Karpas-422 (cell line): ENCODE measurements at regions not wholly inside any gene's neighbourhood (a gene's known extent, or its start where the extent isn't known, plus 50 kb on each side); places are given as distances from the start of the nearest gene placed in this dataset.
A peak's percentile ranks its signal among the peaks of the same experiment; 100 is the strongest.

ENCODE experiments used
- DNase-seq: peaks from one replicate; pipeline ENCODE4 v3.0.0-alpha.2; 2015
- H2AFZ ChIP-seq: fragments of 200-600 bp; sonication (generic); 2 replicates; pipeline ENCODE4 v1.6.1; 2014; ENCODE audit warnings: antibody characterized with exemption, low read length, mixed read lengths
- H3K27ac ChIP-seq: fragments of 200-600 bp; sonication (generic); 2 replicates; pipeline ENCODE4 v1.5.1; 2014; ENCODE audit warnings: mild to moderate bottlenecking, low read length, moderate library complexity
- H3K27me3 ChIP-seq: fragments of 200-600 bp; sonication (generic); 2 replicates; pipeline ENCODE4 v1.6.1; 2014; ENCODE audit warnings: low read length, mixed read lengths
- H3K36me3 ChIP-seq: fragments of 200-600 bp; sonication (generic); 2 replicates; pipeline ENCODE4 v1.6.1; 2014; ENCODE audit warnings: low read length, mixed read lengths; ENCODE audit not compliant: insufficient read depth
- H3K4me1 ChIP-seq: fragments of 200-600 bp; sonication (generic); 2 replicates; pipeline ENCODE4 v1.6.1; 2014; ENCODE audit warnings: mild to moderate bottlenecking, low read length, mixed read lengths
- H3K4me2 ChIP-seq: fragments of 200-600 bp; sonication (generic); 2 replicates; pipeline ENCODE4 v1.6.1; 2014; ENCODE audit warnings: low read length, low read depth, mild to moderate bottlenecking; ENCODE audit not compliant: poor library complexity, severe bottlenecking
- H3K4me3 ChIP-seq: fragments of 200-600 bp; sonication (generic); 2 replicates; pipeline ENCODE4 v1.5.1; 2014; ENCODE audit warnings: mild to moderate bottlenecking, antibody characterized with exemption, low read length, mixed read lengths
- H3K79me2 ChIP-seq: fragments of 200-600 bp; sonication (generic); 2 replicates; pipeline ENCODE4 v1.6.1; 2014; ENCODE audit warnings: mild to moderate bottlenecking, low read length, mixed read lengths
- H3K9ac ChIP-seq: fragments of 200-600 bp; sonication (generic); 2 replicates; pipeline ENCODE4 v1.6.0; 2014; ENCODE audit warnings: low read length
- H3K9me2 ChIP-seq: fragments of 200-600 bp; sonication (generic), shearing (Covaris generic); replicated peaks from 2 replicates; pipeline ENCODE4 v1.6.0; 2014; ENCODE audit warnings: mild to moderate bottlenecking, low read length, moderate library complexity; ENCODE audit not compliant: insufficient read depth
- H3K9me3 ChIP-seq: fragments of 300-700, 200-600 bp; sonication (generic); 2 replicates; pipeline ENCODE4 v1.6.1; 2014; ENCODE audit warnings: low read length, mixed read lengths
- H4K20me1 ChIP-seq: fragments of 200-600 bp; sonication (generic); 2 replicates; pipeline ENCODE4 v1.6.1; 2014; ENCODE audit warnings: mild to moderate bottlenecking, antibody characterized with exemption, low read length, low read depth; ENCODE audit not compliant: insufficient read depth

DNA sequence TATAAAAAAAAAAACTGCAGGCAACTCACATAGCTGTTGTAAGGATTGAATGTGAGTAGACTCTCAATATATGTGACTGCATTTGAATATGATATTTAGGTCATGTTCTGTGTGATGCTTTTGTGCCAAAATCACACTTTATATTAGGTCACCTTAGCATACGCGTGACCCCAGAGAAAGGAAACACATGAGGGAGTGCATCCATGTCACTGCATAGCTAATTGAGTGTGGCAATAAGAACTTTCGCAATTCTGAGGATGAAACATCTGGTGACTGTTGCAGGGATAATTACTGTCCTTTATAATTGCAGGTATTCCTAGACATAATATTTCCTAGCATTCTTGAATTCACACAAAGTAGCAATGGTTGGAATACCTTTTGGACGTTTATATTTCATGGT, 459.5 kb upstream of the KLF4 start:
- DNase-seq, result no peak
- no peaks in the 10 kb centered on the region for H4K20me1 ChIP-seq
- H3K4me1 ChIP-seq, result no peaks in the 10 kb centered on the region
- no peaks in the 10 kb centered on the region for H3K9me2 ChIP-seq
- no peaks in the 10 kb centered on the region for H3K9me3 ChIP-seq
- H3K27ac ChIP-seq, result no peak overlapping the region
- no peak overlapping the region for H2AFZ ChIP-seq
- H3K4me3 ChIP-seq, result no peak overlapping the region
- H3K27me3 ChIP-seq, result no peaks in the 10 kb centered on the region
- H3K4me2 ChIP-seq, result no peak overlapping the region
- no peaks in the 10 kb centered on the region for H3K79me2 ChIP-seq
- no peaks in the 10 kb centered on the region for H3K36me3 ChIP-seq
- no peak overlapping the region for H3K9ac ChIP-seq

DNA sequence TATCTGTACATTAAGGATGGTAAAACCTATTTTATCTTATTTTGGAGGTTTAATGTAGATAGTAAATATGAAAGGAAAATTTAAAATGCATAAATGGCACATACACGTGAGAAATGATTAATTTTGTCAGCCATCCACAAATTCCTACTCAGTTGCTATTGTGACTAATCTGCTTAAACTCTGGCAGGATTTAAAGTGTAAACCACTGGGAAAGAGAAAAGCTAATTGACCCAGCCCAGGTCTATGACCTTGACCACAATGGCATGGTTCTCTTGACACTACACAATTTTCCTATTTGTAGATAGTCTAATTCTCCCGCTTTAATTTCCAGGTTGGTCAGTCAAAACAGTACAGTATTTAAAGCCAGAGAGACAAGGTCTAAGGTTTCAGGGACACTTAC, 459.0 kb upstream of the KLF4 start:
- Histone ChIP-seq H3K4me2 (no peak overlapping the region), H2AFZ (no peak overlapping the region), H3K9me3 (no peaks in the 10 kb centered on the region), H3K4me3 (no peak overlapping the region), H3K79me2 (no peaks in the 10 kb centered on the region), H3K9me2 (no peaks in the 10 kb centered on the region), H3K9ac (no peak overlapping the region), H4K20me1 (no peaks in the 10 kb centered on the region), H3K27me3 (no peaks in the 10 kb centered on the region), H3K4me1 (no peaks in the 10 kb centered on the region), H3K27ac (no peak overlapping the region), H3K36me3 (no peaks in the 10 kb centered on the region)
- DNase-seq, result no peak

DNA sequence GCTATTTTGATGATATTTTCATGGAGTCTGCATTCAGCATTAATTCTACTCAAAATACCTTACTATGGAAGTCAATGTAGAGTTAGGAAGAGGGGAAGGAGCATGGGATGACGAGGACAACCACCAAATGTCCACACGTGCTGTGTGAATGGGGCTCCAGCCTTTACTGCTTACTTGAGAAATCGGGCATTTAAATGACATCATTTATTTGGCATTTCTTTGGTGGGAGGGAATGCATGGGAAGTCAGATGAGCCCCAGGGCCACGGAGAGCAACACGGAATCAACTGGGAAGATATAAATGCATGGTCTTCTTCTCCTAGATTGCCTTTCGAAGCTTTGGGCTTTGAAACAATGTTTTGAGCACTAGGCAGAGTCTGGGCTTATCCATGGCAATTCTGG, 458.5 kb upstream of the KLF4 start:
- Histone ChIP-seq H3K9ac (no peak overlapping the region), H3K79me2 (no peaks in the 10 kb centered on the region), H3K9me2 (no peaks in the 10 kb centered on the region), H3K4me1 (no peaks in the 10 kb centered on the region), H3K4me2 (no peak overlapping the region), H3K36me3 (no peaks in the 10 kb centered on the region), H3K27me3 (no peaks in the 10 kb centered on the region), H3K9me3 (no peaks in the 10 kb centered on the region), H3K4me3 (no peak overlapping the region), H3K27ac (no peak overlapping the region), H2AFZ (no peak overlapping the region), H4K20me1 (no peaks in the 10 kb centered on the region)
- no peak for DNase-seq

DNA sequence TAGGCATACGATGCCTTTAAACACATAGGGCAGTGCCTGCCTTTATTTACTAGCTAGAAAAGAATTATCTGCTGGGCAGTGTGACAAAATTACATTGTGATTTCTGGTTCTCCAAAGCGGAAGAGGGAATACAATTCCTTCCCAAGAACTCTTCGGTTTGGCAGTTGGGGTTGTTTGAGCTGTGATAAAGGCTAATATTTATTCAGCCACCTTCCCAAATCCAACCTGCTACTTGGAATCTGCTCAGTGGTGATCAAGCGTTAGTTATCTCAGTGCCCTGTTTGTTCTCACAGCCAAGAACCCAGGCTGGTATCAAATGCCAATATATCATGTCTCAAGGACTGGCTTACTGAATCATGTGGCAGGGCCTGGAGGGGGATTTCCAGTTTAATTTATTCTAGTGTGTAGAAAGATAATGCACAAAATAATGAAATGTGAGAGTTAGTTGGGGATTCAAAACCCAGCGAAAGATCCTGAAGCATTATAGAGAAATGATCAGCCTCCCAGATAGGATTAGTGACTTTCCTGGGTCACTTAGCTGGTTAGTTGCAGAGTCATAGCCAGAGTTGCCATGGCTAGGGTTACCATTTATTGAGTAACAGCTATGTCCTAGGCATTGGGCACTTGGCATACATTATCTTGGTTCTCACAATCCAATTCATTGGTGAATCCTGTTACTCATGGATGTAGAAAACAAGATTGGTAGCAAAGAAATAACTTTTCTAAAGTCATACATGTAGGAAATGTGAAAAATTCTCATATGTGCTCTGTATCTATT, 457.0 kb upstream of the KLF4 start:
- Histone ChIP-seq H3K9me3 (no peaks in the 10 kb centered on the region), H2AFZ (no peak overlapping the region), H3K4me2 (no peak overlapping the region), H3K79me2 (no peaks in the 10 kb centered on the region), H3K4me1 (no peaks in the 10 kb centered on the region), H3K27me3 (no peaks in the 10 kb centered on the region), H3K36me3 (no peaks in the 10 kb centered on the region), H4K20me1 (no peaks in the 10 kb centered on the region), H3K27ac (no peak overlapping the region), H3K9ac (no peak overlapping the region), H3K4me3 (no peak overlapping the region), H3K9me2 (no peaks in the 10 kb centered on the region)
- DNase-seq, result no peak

DNA sequence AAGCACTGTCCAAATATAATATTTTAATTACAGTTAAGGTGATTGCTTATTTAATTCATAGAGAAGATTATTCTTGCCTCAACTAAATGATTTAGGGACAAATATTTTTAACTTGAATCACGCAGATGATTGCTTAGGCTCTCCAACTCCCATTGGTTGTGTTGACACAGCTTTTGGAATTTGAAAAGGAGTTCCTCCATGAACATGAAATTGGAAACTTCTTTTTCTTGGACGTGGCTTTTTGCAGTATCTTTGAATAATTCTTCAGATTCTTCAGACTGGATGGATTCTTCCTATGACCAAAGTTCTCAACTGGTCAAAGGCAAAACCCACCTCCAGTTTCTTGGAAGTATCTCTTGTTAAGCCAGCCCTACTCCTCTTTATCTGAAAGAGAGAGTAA, 456.4 kb upstream of the KLF4 start:
- no peak for DNase-seq
- Histone ChIP-seq H3K36me3 (no peaks in the 10 kb centered on the region), H4K20me1 (no peaks in the 10 kb centered on the region), H3K9me2 (no peaks in the 10 kb centered on the region), H3K4me1 (no peaks in the 10 kb centered on the region), H3K4me2 (no peak overlapping the region), H3K27me3 (no peaks in the 10 kb centered on the region), H3K79me2 (no peaks in the 10 kb centered on the region), H3K9me3 (no peaks in the 10 kb centered on the region), H3K9ac (no peak overlapping the region), H3K27ac (no peak overlapping the region), H2AFZ (no peak overlapping the region), H3K4me3 (no peak overlapping the region)

DNA sequence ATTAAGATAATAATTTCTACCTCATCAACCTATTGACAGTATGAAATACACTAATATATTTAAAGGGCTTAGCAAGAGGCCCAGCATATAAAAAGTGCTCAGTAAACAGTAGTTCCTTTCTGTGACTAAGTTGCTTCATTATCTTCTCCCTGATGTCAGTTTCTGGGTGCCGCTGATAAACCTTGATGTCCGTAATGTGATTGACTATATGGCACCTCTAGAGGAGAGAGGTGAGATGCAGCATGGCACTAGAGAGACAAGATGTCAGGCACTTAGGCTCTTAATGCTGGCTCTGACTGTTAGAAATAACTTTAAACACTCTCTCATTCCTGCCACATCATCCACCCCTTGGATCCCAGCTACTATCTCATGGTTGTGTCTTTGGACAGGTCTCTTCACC, 455.9 kb upstream of the KLF4 start:
- no peaks in the 10 kb centered on the region for H3K9me2 ChIP-seq
- no peaks in the 10 kb centered on the region for H3K36me3 ChIP-seq
- H4K20me1 ChIP-seq, result no peaks in the 10 kb centered on the region
- no peaks in the 10 kb centered on the region for H3K79me2 ChIP-seq
- no peak overlapping the region for H3K4me2 ChIP-seq
- DNase-seq, result peak; percentile 45
- H2AFZ ChIP-seq, result no peak overlapping the region
- no peak overlapping the region for H3K27ac ChIP-seq
- H3K9me3 ChIP-seq, result no peaks in the 10 kb centered on the region
- no peak overlapping the region for H3K4me3 ChIP-seq
- H3K9ac ChIP-seq, result no peak overlapping the region
- no peaks in the 10 kb centered on the region for H3K27me3 ChIP-seq
- H3K4me1 ChIP-seq, result no peaks in the 10 kb centered on the region

DNA sequence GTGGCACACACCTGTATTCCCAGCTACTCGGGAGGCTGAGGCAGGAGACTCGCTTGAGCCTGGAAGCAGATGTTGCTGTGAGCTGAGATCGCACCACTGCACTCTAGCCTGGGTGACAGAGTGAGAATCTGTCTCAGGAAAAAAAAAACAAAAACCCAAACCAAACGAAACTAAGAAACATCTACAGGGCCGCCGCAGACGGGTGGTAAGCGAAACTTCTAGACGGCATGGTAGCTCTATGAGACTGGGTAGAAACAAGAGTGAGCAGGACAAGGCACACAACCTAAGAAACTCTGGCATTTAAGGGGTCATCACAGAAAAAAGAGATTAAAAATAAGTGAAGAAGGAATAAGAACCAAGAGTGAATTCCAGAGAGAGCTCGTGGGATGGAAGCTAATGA, 454.8 kb upstream of the KLF4 start:
- Histone ChIP-seq H4K20me1 (no peaks in the 10 kb centered on the region), H3K4me1 (no peaks in the 10 kb centered on the region), H3K9me2 (no peaks in the 10 kb centered on the region), H3K27ac (no peak overlapping the region), H3K27me3 (no peaks in the 10 kb centered on the region), H3K79me2 (no peaks in the 10 kb centered on the region), H3K4me2 (no peak overlapping the region), H3K9ac (no peak overlapping the region), H3K36me3 (no peaks in the 10 kb centered on the region), H3K4me3 (no peak overlapping the region), H2AFZ (no peak overlapping the region), H3K9me3 (no peaks in the 10 kb centered on the region)
- no peak for DNase-seq

DNA sequence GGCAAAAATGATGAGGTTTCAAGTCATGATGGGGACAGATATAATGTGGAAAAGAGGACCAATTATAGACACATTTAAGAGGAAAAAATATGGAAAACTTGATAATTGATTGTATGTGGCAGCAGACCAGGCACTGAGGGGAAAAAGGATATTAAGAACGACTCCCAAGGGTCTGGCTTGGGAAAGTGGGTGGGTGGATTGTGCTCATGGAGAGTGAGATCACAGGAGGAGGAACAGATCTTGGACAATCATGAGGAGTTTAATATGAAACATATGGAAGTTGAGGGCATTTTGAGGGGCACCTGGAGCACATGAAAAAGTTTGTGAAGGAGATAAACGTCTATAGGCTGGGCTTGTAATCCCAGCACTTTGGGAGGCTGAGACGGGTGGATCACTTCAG, 454.3 kb upstream of the KLF4 start:
- Histone ChIP-seq H3K9me3 (no peaks in the 10 kb centered on the region), H3K27me3 (no peaks in the 10 kb centered on the region), H3K4me3 (no peak overlapping the region), H3K4me2 (no peak overlapping the region), H4K20me1 (no peaks in the 10 kb centered on the region), H3K9ac (no peak overlapping the region), H3K27ac (no peak overlapping the region), H3K4me1 (no peaks in the 10 kb centered on the region), H3K36me3 (no peaks in the 10 kb centered on the region), H2AFZ (no peak overlapping the region), H3K79me2 (no peaks in the 10 kb centered on the region), H3K9me2 (no peaks in the 10 kb centered on the region)
- DNase-seq, result no peak
